Upper lobe of left lung (tissue), 4 donors: ENCODE measurements at regions not wholly inside any gene's neighbourhood (a gene's known extent, or its start where the extent isn't known, plus 50 kb on each side); places are given as distances from the start of the nearest gene placed in this dataset.

ENCODE experiments used
- EP300 ChIP-seq, 4 donors: sonication (generic); formaldehyde crosslinking; IDR thresholded peaks; one replicate each; pipeline ENCODE4 v1.5.1; 2017; ENCODE audit warnings: antibody characterized with exemption in 4 of 4, control low read depth in 2 of 4
- TF ChIP-seq, protein P1 (sequence below), 6 experiments: fragments of 450-650 bp in 4 of 6; fragments of 200-600 bp in 2 of 6; sonication (generic) in 2 of 6; IDR thresholded peaks; one replicate each; pipeline ENCODE4 v1.5.1; 2016 to 2019; ENCODE audit warnings: antibody characterized with exemption in 6 of 6

DNA sequence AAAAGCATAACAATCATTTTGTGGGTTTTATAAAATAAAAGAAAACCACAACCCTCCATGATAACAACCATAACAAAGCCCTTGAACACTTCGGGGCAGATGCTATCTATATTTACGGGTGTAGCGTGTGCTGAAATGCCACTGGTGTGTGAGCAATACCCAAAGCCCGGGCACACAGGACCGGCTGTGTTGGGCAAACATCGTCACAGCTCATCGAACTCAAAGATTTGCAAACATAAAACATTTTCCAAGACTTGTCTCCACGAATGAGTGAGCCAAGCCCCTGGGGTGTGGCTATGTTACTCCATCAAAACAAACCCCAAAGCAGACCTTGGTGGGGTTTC, 290.2 kb downstream of the LPIN1 start:
- TF ChIP-seq EP300 (IDR thresholded peaks at IDR 0.05), result no peak
- TF ChIP-seq, protein P1, sequence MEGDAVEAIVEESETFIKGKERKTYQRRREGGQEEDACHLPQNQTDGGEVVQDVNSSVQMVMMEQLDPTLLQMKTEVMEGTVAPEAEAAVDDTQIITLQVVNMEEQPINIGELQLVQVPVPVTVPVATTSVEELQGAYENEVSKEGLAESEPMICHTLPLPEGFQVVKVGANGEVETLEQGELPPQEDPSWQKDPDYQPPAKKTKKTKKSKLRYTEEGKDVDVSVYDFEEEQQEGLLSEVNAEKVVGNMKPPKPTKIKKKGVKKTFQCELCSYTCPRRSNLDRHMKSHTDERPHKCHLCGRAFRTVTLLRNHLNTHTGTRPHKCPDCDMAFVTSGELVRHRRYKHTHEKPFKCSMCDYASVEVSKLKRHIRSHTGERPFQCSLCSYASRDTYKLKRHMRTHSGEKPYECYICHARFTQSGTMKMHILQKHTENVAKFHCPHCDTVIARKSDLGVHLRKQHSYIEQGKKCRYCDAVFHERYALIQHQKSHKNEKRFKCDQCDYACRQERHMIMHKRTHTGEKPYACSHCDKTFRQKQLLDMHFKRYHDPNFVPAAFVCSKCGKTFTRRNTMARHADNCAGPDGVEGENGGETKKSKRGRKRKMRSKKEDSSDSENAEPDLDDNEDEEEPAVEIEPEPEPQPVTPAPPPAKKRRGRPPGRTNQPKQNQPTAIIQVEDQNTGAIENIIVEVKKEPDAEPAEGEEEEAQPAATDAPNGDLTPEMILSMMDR (IDR thresholded peaks at IDR 0.05), result no peak
